ENCODE measurements at regions not wholly inside any gene's neighbourhood (a gene's known extent, or its start where the extent isn't known, plus 50 kb on each side); places are given as distances from the start of the nearest gene placed in this dataset.

DNA sequence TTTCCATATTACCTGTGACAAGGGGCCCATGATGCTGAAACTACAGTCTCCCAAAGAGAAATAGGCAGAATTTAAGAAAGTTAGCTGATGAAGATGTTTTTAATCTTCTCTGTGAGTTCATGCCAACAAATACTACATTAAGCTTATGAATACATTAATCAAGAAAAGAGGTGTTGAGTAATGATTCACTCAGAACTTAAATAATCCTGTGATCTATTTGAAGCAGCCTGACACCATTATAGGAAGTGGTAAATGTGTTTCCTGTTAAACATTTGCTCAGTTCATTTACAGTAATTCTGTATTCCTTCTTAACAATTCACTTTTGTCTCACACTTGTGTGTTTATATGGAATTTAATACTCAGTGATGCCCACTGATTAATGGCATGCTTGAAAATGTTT, 75.0 kb upstream of the IZUMO3 start:
- peak; percentile 43 for DNase-seq

- no peak for DNase-seq
Measured at GRCh38 chr9:24616863-24617262, 71.2 kb upstream of the IZUMO3 start.

DNA sequence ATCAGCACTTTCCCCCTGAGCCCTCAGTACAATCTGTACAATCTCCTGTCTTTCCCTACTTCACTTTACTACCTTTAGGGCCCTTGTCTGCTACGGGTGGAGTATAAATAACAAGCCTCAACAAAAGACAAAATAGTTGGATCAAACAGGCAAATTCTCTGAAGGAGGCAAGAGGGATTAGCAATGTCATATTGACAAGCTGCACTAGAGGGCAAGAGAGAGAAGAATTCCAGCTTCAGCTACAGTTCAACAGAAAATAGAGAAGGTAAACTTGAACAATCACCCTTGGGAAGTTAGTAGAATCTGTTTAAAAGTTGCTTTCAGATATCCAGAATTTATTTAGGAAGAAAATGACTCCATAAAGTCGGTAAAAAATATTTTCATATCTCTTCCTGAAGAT, 68.4 kb upstream of the IZUMO3 start:
- no peak for DNase-seq

DNA sequence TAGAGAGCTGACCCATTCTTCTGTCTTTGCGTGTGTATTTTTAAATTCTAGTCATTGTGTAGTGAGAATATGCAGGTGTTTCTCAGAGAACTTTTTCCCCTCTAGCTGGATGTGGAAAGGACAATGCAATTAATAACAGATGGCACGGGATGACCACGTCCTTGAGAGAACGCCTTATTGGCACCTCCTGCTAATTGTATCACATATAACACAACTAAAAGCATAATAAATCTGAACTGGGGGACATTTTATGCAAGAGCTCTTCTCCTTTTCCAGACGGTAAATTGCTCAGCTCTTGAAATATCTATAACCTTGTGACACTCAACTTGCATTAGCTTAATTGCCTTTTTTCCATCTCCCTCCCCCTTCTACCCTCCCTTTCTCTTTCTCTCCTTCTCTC, 62.9 kb upstream of the IZUMO3 start:
- DNase-seq, result no peak

- peak; percentile 72 for DNase-seq
Measured at GRCh38 chr9:24602693-24603352, 57.1 kb upstream of the IZUMO3 start.
